HCT116 (cell line): ENCODE measurements at regions not wholly inside any gene's neighbourhood (a gene's known extent, or its start where the extent isn't known, plus 50 kb on each side); places are given as distances from the start of the nearest gene placed in this dataset.

Experiments
- CEBPB ChIP-seq: IDR thresholded peaks from 2 replicates; pipeline ENCODE4 v1.6.1; 2012; ENCODE audit warnings: low read depth
- CTCF ChIP-seq, 3 experiments: fragments of 200-600 bp in 1 of 3; sonication (generic) in 1 of 3; IDR thresholded peaks in 2 of 3; conservative IDR thresholded peaks in 1 of 3; 2 replicates each; pipeline ENCODE4 v1.5.1; 2012 to 2017; ENCODE audit warnings: low read depth in 2 of 3, low read length in 2 of 3, antibody characterized with exemption in 1 of 3, borderline replicate concordance in 1 of 3, control low read depth in 1 of 3, mild to moderate bottlenecking in 1 of 3, mixed read lengths in 1 of 3, mixed run types in 1 of 3, moderate library complexity in 1 of 3; ENCODE audit not compliant: insufficient read depth in 1 of 3
- EZH2phosphoT487 ChIP-seq: fragments of 200-600 bp; IDR thresholded peaks from 2 replicates; pipeline ENCODE4 v1.6.1; 2018; ENCODE audit warnings: antibody characterized with exemption, borderline replicate concordance
- POLR2A ChIP-seq: IDR thresholded peaks from 2 replicates; pipeline ENCODE4 v1.7.0; 2011; ENCODE audit warnings: borderline replicate concordance; ENCODE audit not compliant: insufficient read depth, insufficient read length; ENCODE audit errors: extremely low read depth

GRCh38 chr1:185631843-185632242 is 102.3 kb upstream of the HMCN1 start:
- TF ChIP-seq CEBPB (no peak), POLR2A (no peak), EZH2phosphoT487 (no peak), CTCF (IDR thresholded peaks at IDR 0.05 in 2 of 3, conservative IDR thresholded peaks at IDR 0.05 in 1 of 3; ENCODE audit: borderline replicate concordance in 1 of 3, insufficient read depth in 1 of 3, low read depth in 2 of 3, low read length in 2 of 3) (no peak)
